CD8-positive, alpha-beta memory T cell (primary cell): ENCODE measurements at regions not wholly inside any gene's neighbourhood (a gene's known extent, or its start where the extent isn't known, plus 50 kb on each side); places are given as distances from the start of the nearest gene placed in this dataset.

Experiments used
- CTCF ChIA-PET: fragments of 350-600 bp; sonication (Branson Sonifier 250); formaldehyde crosslinking; loops from one replicate; lab custom pipeline; 2021; ENCODE audit warnings: antibody characterized with exemption; lab: Charles Lee
- POLR2A ChIA-PET: fragments of 350-600 bp; sonication (Branson Sonifier 250); formaldehyde crosslinking; loops from one replicate; lab custom pipeline; 2021; ENCODE audit warnings: antibody characterized with exemption; lab: Charles Lee
- DNase-seq, 5 donors: peaks; one replicate each; pipeline versions ENCODE4 v3.0.0 to v3.0.0-alpha.2; 2020 to 2022; ENCODE audit warnings: mixed read lengths in 1 of 5
- H3K27ac ChIP-seq: one replicate; pipeline ENCODE4 v1.7.0; 2013; ENCODE audit warnings: low read depth, mild to moderate bottlenecking, low read length, moderate library complexity
- H3K27me3 ChIP-seq: 2 replicates; pipeline ENCODE4 v1.7.0; 2013; ENCODE audit warnings: low read length, mild to moderate bottlenecking; ENCODE audit not compliant: insufficient read depth, poor library complexity, severe bottlenecking
- H3K36me3 ChIP-seq: 2 replicates; pipeline ENCODE4 v1.7.0; 2013; ENCODE audit warnings: mild to moderate bottlenecking, low read length, moderate library complexity; ENCODE audit not compliant: insufficient read depth
- H3K4me1 ChIP-seq: 2 replicates; pipeline ENCODE4 v1.7.0; 2013; ENCODE audit warnings: mild to moderate bottlenecking, low read length, moderate library complexity; ENCODE audit not compliant: insufficient read depth
- H3K4me3 ChIP-seq: 2 replicates; pipeline ENCODE4 v1.7.0; 2013; ENCODE audit warnings: mild to moderate bottlenecking, low read length
- H3K9me3 ChIP-seq: 2 replicates; pipeline ENCODE4 v1.7.0; 2013; ENCODE audit warnings: mild to moderate bottlenecking, low read length
- H3K27ac Mint-ChIP-seq, 8 donors: one replicate each; pipeline ENCODE4 v1.8.0; 2020 to 2021; ENCODE audit warnings: mixed read lengths in 8 of 8, mild to moderate bottlenecking in 6 of 8, inconsistent platforms in 3 of 8, moderate library complexity in 3 of 8
- H3K27me3 Mint-ChIP-seq, 2 donors: one replicate each; pipeline ENCODE4 v1.8.0; 2020 to 2021; ENCODE audit warnings: mixed read lengths in 2 of 2, mild to moderate bottlenecking in 1 of 2, moderate library complexity in 1 of 2
- H3K36me3 Mint-ChIP-seq, 3 donors: one replicate each; pipeline ENCODE4 v1.8.0; 2020 to 2021; ENCODE audit warnings: mixed read lengths in 3 of 3, inconsistent platforms in 1 of 3, mild to moderate bottlenecking in 1 of 3
- H3K4me1 Mint-ChIP-seq, 3 donors: one replicate each; pipeline ENCODE4 v1.8.0; 2020 to 2021; ENCODE audit warnings: mixed read lengths in 3 of 3, inconsistent platforms in 1 of 3, mild to moderate bottlenecking in 1 of 3
- H3K4me3 Mint-ChIP-seq, 7 donors: one replicate each; pipeline ENCODE4 v1.8.0; 2020 to 2021; ENCODE audit warnings: mixed read lengths in 7 of 7, mild to moderate bottlenecking in 6 of 7, moderate library complexity in 4 of 7, inconsistent platforms in 2 of 7
- H3K9me3 Mint-ChIP-seq, 5 donors: one replicate each; pipeline ENCODE4 v1.8.0; 2020 to 2022; ENCODE audit warnings: mixed read lengths in 5 of 5, mild to moderate bottlenecking in 3 of 5, moderate library complexity in 2 of 5, inconsistent platforms in 1 of 5

- Mint-ChIP-seq H3K27me3 (peaks cover 10 to 13% of the 10 kb centered on the region in 2 donors), H3K4me3 (no peak overlapping the region), H3K9me3 (peaks cover 0 to 1% (median 0%) of the 10 kb centered on the region in 5 donors), H3K4me1 (no peaks in the 10 kb centered on the region), H3K36me3 (no peaks in the 10 kb centered on the region), H3K27ac (no peak overlapping the region)
- no peaks in the 10 kb centered on the region for H3K27me3 ChIP-seq
- DNase-seq, result no peak
- no peaks in the 10 kb centered on the region for H3K36me3 ChIP-seq
- H3K4me3 ChIP-seq, result no peak overlapping the region
- no peaks in the 10 kb centered on the region for H3K9me3 ChIP-seq
- CTCF ChIA-PET, result no interaction called here
- no peaks in the 10 kb centered on the region for H3K4me1 ChIP-seq
- POLR2A ChIA-PET, result no interaction called here
- H3K27ac ChIP-seq, result no peak overlapping the region
Measured at GRCh38 chr5:135279328-135279727, 119.7 kb downstream of the MACROH2A1 start.

- Mint-ChIP-seq H3K27ac (no peak overlapping the region), H3K9me3 (peaks cover 0 to 1% (median 0%) of the 10 kb centered on the region in 5 donors), H3K4me1 (no peaks in the 10 kb centered on the region), H3K36me3 (no peaks in the 10 kb centered on the region), H3K27me3 (peaks cover 10 to 11% of the 10 kb centered on the region in 2 donors), H3K4me3 (no peak overlapping the region)
- Histone ChIP-seq H3K27ac (no peak overlapping the region), H3K4me3 (no peak overlapping the region), H3K9me3 (no peaks in the 10 kb centered on the region), H3K36me3 (no peaks in the 10 kb centered on the region), H3K27me3 (no peaks in the 10 kb centered on the region), H3K4me1 (no peaks in the 10 kb centered on the region)
- no peak for DNase-seq
- ChIA-PET POLR2A (no interaction called here), CTCF (no interaction called here)
Measured at GRCh38 chr5:135276151-135276550, 122.9 kb downstream of the MACROH2A1 start.

- Histone ChIP-seq H3K36me3 (no peaks in the 10 kb centered on the region), H3K4me1 (no peaks in the 10 kb centered on the region), H3K27me3 (no peaks in the 10 kb centered on the region), H3K9me3 (no peaks in the 10 kb centered on the region), H3K27ac (no peak overlapping the region), H3K4me3 (no peak overlapping the region)
- no peak overlapping the region for H3K27ac Mint-ChIP-seq
- ChIA-PET POLR2A (no interaction called here), CTCF (no interaction called here)
- no peak for DNase-seq
- H3K27me3 Mint-ChIP-seq, result peaks cover 11 to 21% of the 10 kb centered on the region in 2 donors
- peaks cover 0 to 1% (median 0%) of the 10 kb centered on the region in 5 donors for H3K9me3 Mint-ChIP-seq
- no peaks in the 10 kb centered on the region for H3K36me3 Mint-ChIP-seq
- no peaks in the 10 kb centered on the region for H3K4me1 Mint-ChIP-seq
- H3K4me3 Mint-ChIP-seq, result no peak overlapping the region
Measured at GRCh38 chr5:135273212-135273611, 125.8 kb downstream of the MACROH2A1 start.

- Histone ChIP-seq H3K36me3 (no peaks in the 10 kb centered on the region), H3K27ac (no peak overlapping the region), H3K27me3 (no peaks in the 10 kb centered on the region), H3K9me3 (no peaks in the 10 kb centered on the region), H3K4me3 (no peak overlapping the region), H3K4me1 (no peaks in the 10 kb centered on the region)
- no peak for DNase-seq
- no peaks in the 10 kb centered on the region for H3K36me3 Mint-ChIP-seq
- H3K4me1 Mint-ChIP-seq, result no peaks in the 10 kb centered on the region
- ChIA-PET POLR2A (no interaction called here), CTCF (no interaction called here)
- no peak overlapping the region for H3K4me3 Mint-ChIP-seq
- H3K27ac Mint-ChIP-seq, result no peak overlapping the region
- H3K9me3 Mint-ChIP-seq, result no peaks in the 10 kb centered on the region
- peaks cover 9 to 23% of the 10 kb centered on the region in 2 donors for H3K27me3 Mint-ChIP-seq
Measured at GRCh38 chr5:135272311-135272805, 126.7 kb downstream of the MACROH2A1 start.

GRCh38 chr5:135271533-135272310 lies 127.3 kb downstream of the MACROH2A1 start:
- H3K4me3 ChIP-seq, result no peak overlapping the region
- Mint-ChIP-seq H3K27ac (no peak overlapping the region), H3K36me3 (no peaks in the 10 kb centered on the region), H3K4me3 (no peak overlapping the region), H3K4me1 (no peaks in the 10 kb centered on the region), H3K27me3 (peaks cover 9 to 22% of the 10 kb centered on the region in 2 donors), H3K9me3 (no peaks in the 10 kb centered on the region)
- ChIA-PET CTCF (no interaction called here), POLR2A (no interaction called here)
- no peak overlapping the region for H3K27ac ChIP-seq
- DNase-seq, result no peak
- H3K4me1 ChIP-seq, result no peaks in the 10 kb centered on the region
- H3K27me3 ChIP-seq, result no peaks in the 10 kb centered on the region
- H3K36me3 ChIP-seq, result no peaks in the 10 kb centered on the region
- H3K9me3 ChIP-seq, result no peaks in the 10 kb centered on the region

- Histone ChIP-seq H3K36me3 (no peaks in the 10 kb centered on the region), H3K4me3 (no peak overlapping the region), H3K27ac (no peak overlapping the region), H3K4me1 (no peaks in the 10 kb centered on the region), H3K9me3 (no peaks in the 10 kb centered on the region), H3K27me3 (no peaks in the 10 kb centered on the region)
- Mint-ChIP-seq H3K27ac (no peak overlapping the region), H3K4me3 (no peak overlapping the region), H3K27me3 (peaks cover 13 to 38% of the 10 kb centered on the region in 2 donors), H3K36me3 (no peaks in the 10 kb centered on the region), H3K4me1 (no peaks in the 10 kb centered on the region), H3K9me3 (no peaks in the 10 kb centered on the region)
- DNase-seq, result no peak
- ChIA-PET POLR2A (no interaction called here), CTCF (no interaction called here)
Measured at GRCh38 chr5:135269931-135270421, 129.1 kb downstream of the MACROH2A1 start.

- ChIA-PET POLR2A (no interaction called here), CTCF (no interaction called here)
- no peaks in the 10 kb centered on the region for H3K4me1 ChIP-seq
- no peaks in the 10 kb centered on the region for H3K27me3 ChIP-seq
- Mint-ChIP-seq H3K27ac (no peak overlapping the region), H3K4me3 (no peak overlapping the region), H3K36me3 (no peaks in the 10 kb centered on the region), H3K9me3 (no peaks in the 10 kb centered on the region), H3K4me1 (no peaks in the 10 kb centered on the region), H3K27me3 (peaks cover 12 to 46% of the 10 kb centered on the region in 2 donors)
- no peak for DNase-seq
- no peak overlapping the region for H3K27ac ChIP-seq
- no peak overlapping the region for H3K4me3 ChIP-seq
- no peaks in the 10 kb centered on the region for H3K36me3 ChIP-seq
- no peaks in the 10 kb centered on the region for H3K9me3 ChIP-seq
Measured at GRCh38 chr5:135269199-135269598, 129.8 kb downstream of the MACROH2A1 start.

GRCh38 chr5:135266975-135267374 lies 132.1 kb downstream of the MACROH2A1 start:
- POLR2A ChIA-PET, result no interaction called here

More at GRCh38 chr5:135266975-135267374, 132.1 kb downstream of the MACROH2A1 start:
- H3K27me3 ChIP-seq, result no peaks in the 10 kb centered on the region
- Mint-ChIP-seq H3K27ac (no peak overlapping the region), H3K9me3 (peaks cover 0 to 2% (median 0%) of the 10 kb centered on the region in 5 donors), H3K4me1 (no peaks in the 10 kb centered on the region), H3K27me3 (peaks cover 10 to 53% of the 10 kb centered on the region in 2 donors), H3K4me3 (no peak overlapping the region), H3K36me3 (no peaks in the 10 kb centered on the region)
- CTCF ChIA-PET, result no interaction called here
- no peak for DNase-seq
- H3K4me1 ChIP-seq, result no peaks in the 10 kb centered on the region
- no peaks in the 10 kb centered on the region for H3K9me3 ChIP-seq
- no peak overlapping the region for H3K27ac ChIP-seq
- no peak overlapping the region for H3K4me3 ChIP-seq
- H3K36me3 ChIP-seq, result no peaks in the 10 kb centered on the region
